CD14-positive monocyte (primary cell): ENCODE measurements at regions not wholly inside any gene's neighbourhood (a gene's known extent, or its start where the extent isn't known, plus 50 kb on each side); places are given as distances from the start of the nearest gene placed in this dataset.

Experiments
- DNase-seq, 3 donors: peaks; one replicate each; pipeline ENCODE4 v3.0.0-alpha.2; 2011 to 2022
- H2AFZ ChIP-seq: 2 replicates; pipeline ENCODE4 v1.6.0; 2012; ENCODE audit warnings: mild to moderate bottlenecking, low read depth, low read length, inconsistent platforms; ENCODE audit not compliant: insufficient read depth, poor library complexity, severe bottlenecking
- H3K27ac ChIP-seq, 2 donors: 1 replicate in 1 of 2; 2 replicates in 1 of 2; pipeline ENCODE4 v1.5.1; 2012 to 2013; ENCODE audit warnings: low read length in 2 of 2, control low read depth in 1 of 2, inconsistent platforms in 1 of 2, low read depth in 1 of 2, mild to moderate bottlenecking in 1 of 2
- H3K27me3 ChIP-seq, 2 donors: one replicate each; pipeline versions ENCODE4 v1.6.0 to v1.6.1; 2011 to 2013; ENCODE audit warnings: low read length in 2 of 2; ENCODE audit not compliant: control insufficient read depth in 2 of 2, insufficient read depth in 2 of 2
- H3K36me3 ChIP-seq, 2 donors: replicated peaks in 1 of 2; 1 replicate in 1 of 2; 2 replicates in 1 of 2; pipeline versions ENCODE4 v1.5.1 to v1.6.1; 2012 to 2013; ENCODE audit warnings: low read length in 2 of 2, control low read depth in 1 of 2, inconsistent platforms in 1 of 2, mild to moderate bottlenecking in 1 of 2; ENCODE audit not compliant: insufficient read depth in 2 of 2, control insufficient read depth in 1 of 2
- H3K4me1 ChIP-seq, 2 donors: 1 replicate in 1 of 2; 2 replicates in 1 of 2; pipeline versions ENCODE4 v1.5.1 to v1.6.1; 2012 to 2013; ENCODE audit warnings: low read length in 2 of 2, control low read depth in 1 of 2, inconsistent platforms in 1 of 2, mild to moderate bottlenecking in 1 of 2, moderate library complexity in 1 of 2; ENCODE audit not compliant: insufficient read depth in 2 of 2, control insufficient read depth in 1 of 2
- H3K4me2 ChIP-seq: replicated peaks from 2 replicates; pipeline ENCODE3; 2012; ENCODE audit warnings: low read length, moderate library complexity, mild to moderate bottlenecking; ENCODE audit not compliant: poor library complexity, severe bottlenecking; ENCODE audit errors: extremely low read depth
- H3K4me3 ChIP-seq, 3 experiments: fragments of 200-600 bp in 1 of 3; sonication (generic) in 1 of 3; replicated peaks in 1 of 3; 1 replicate in 2 of 3; 2 replicates in 1 of 3; pipeline ENCODE4 v1.5.1; 2011 to 2013; ENCODE audit warnings: low read length in 3 of 3, mild to moderate bottlenecking in 3 of 3, control low read depth in 2 of 3, low read depth in 2 of 3, inconsistent platforms in 1 of 3, moderate library complexity in 1 of 3
- H3K79me2 ChIP-seq: 2 replicates; pipeline ENCODE4 v1.6.0; 2012; ENCODE audit warnings: mild to moderate bottlenecking, control low read depth, inconsistent platforms, low read length, moderate library complexity; ENCODE audit not compliant: insufficient read depth
- H3K9ac ChIP-seq: 2 replicates; pipeline ENCODE4 v1.6.0; 2017; ENCODE audit warnings: low read length, mild to moderate bottlenecking; ENCODE audit not compliant: insufficient read depth, poor library complexity, severe bottlenecking
- H3K9me3 ChIP-seq, 2 donors: replicated peaks in 1 of 2; 1 replicate in 1 of 2; 2 replicates in 1 of 2; pipeline versions ENCODE4 v1.5.1 to v1.6.1; 2012 to 2013; ENCODE audit warnings: low read length in 2 of 2, control low read depth in 1 of 2; ENCODE audit not compliant: control insufficient read depth in 1 of 2, insufficient read depth in 1 of 2
- H4K20me1 ChIP-seq: 2 replicates; pipeline ENCODE4 v1.6.0; 2012; ENCODE audit warnings: mild to moderate bottlenecking, low read length, control low read depth, moderate library complexity; ENCODE audit not compliant: insufficient read depth
- H3K27ac Mint-ChIP-seq, 7 donors: one replicate each; pipeline ENCODE4 v1.8.0; 2020; ENCODE audit warnings: mild to moderate bottlenecking in 7 of 7, mixed read lengths in 7 of 7, moderate library complexity in 6 of 7, inconsistent platforms in 2 of 7
- H3K27me3 Mint-ChIP-seq, 3 donors: one replicate each; pipeline ENCODE4 v1.8.0; 2021 to 2022; ENCODE audit warnings: low read depth in 3 of 3, mild to moderate bottlenecking in 3 of 3, mixed read lengths in 3 of 3, moderate library complexity in 3 of 3, inconsistent platforms in 1 of 3
- H3K36me3 Mint-ChIP-seq, 2 donors: one replicate each; pipeline ENCODE4 v1.8.0; 2020; ENCODE audit warnings: mixed read lengths in 2 of 2, inconsistent platforms in 1 of 2, mild to moderate bottlenecking in 1 of 2
- H3K4me1 Mint-ChIP-seq: one replicate; pipeline ENCODE4 v1.8.0; 2020; ENCODE audit warnings: mild to moderate bottlenecking, mixed read lengths
- H3K4me3 Mint-ChIP-seq, 2 donors: one replicate each; pipeline ENCODE4 v1.8.0; 2020; ENCODE audit warnings: mild to moderate bottlenecking in 2 of 2, mixed read lengths in 2 of 2, moderate library complexity in 1 of 2
- H3K9me3 Mint-ChIP-seq, 7 donors: one replicate each; pipeline ENCODE4 v1.8.0; 2020 to 2022; ENCODE audit warnings: mixed read lengths in 7 of 7, mild to moderate bottlenecking in 6 of 7, moderate library complexity in 6 of 7, inconsistent platforms in 2 of 7
- CTCF ChIP-seq: fragments of 200-600 bp; IDR thresholded peaks from one replicate; pipeline ENCODE4 v1.8.0; 2022; ENCODE audit warnings: antibody characterized with exemption, mild to moderate bottlenecking
- WGBS: methylation state at CpG from one replicate; pipeline ENCODE4 v1.1.5; 2013; ENCODE audit warnings: missing lambda C conversion rate; ENCODE audit not compliant: insufficient coverage; 5-methylcytosine and 5-hydroxymethylcytosine counted together
- intact Hi-C, 2 donors: fragments of 100-400 bp; cut with micrococcal nuclease; formaldehyde crosslinking; loops; one replicate each; pipeline versions ENCODE4 v1.15.0 to v1.15.1; 2023

DNA sequence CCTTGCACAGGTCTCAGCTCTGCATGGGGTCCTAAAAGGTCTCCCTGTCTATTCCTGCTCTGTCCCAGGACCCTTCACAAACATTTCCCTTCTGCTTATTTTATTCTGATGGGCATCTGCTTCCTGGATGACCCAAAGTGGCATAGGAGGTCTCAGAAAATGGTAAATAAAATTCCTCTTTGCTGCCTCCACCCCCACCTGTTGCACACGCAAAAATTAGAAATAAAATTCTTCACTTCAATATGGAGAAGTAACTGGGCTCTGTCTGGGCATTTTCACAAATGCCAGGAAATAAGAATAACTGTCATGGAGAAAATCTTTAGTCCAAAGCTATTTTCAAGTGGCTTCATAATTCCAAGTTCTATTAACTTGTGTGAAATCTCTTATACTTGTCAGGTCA is 106.6 kb upstream of the MAP1B start:
- H3K9me3 Mint-ChIP-seq, result peaks cover 0 to 11% (median 3%) of the 10 kb centered on the region in 7 donors
- intact Hi-C loops, result no loop called here
- no peak overlapping the region for H3K27ac Mint-ChIP-seq
- Histone ChIP-seq H2AFZ (no peak overlapping the region), H3K36me3 (no peaks in the 10 kb centered on the region), H3K79me2 (no peaks in the 10 kb centered on the region), H3K9me3 (peaks cover 0 to 2% of the 10 kb centered on the region in 2 donors), H3K4me3 (no peak overlapping the region), H3K27ac (no peak overlapping the region), H4K20me1 (no peaks in the 10 kb centered on the region), H3K4me2 (no peak overlapping the region), H3K9ac (no peak overlapping the region), H3K27me3 (no peaks in the 10 kb centered on the region), H3K4me1 (no peaks in the 10 kb centered on the region)
- H3K36me3 Mint-ChIP-seq, result no peaks in the 10 kb centered on the region
- H3K4me1 Mint-ChIP-seq, result no peaks in the 10 kb centered on the region
- no peak for TF ChIP-seq CTCF
- WGBS, result no CpG with 5 or more reads among the region's 1 CpG
- H3K4me3 Mint-ChIP-seq, result no peak overlapping the region
- no peak for DNase-seq
- peaks cover 2 to 7% (median 4%) of the 10 kb centered on the region in 3 donors for H3K27me3 Mint-ChIP-seq

- no peaks in the 10 kb centered on the region for H3K9me3 ChIP-seq
- H3K27ac Mint-ChIP-seq, result no peak overlapping the region
- H3K4me3 ChIP-seq, result no peak overlapping the region
- no peaks in the 10 kb centered on the region for H3K36me3 Mint-ChIP-seq
- DNase-seq, result no peak
- peaks cover 0 to 6% (median 0%) of the 10 kb centered on the region in 7 donors for H3K9me3 Mint-ChIP-seq
- no peaks in the 10 kb centered on the region for H3K4me1 Mint-ChIP-seq
- no peak for TF ChIP-seq CTCF
- no peak overlapping the region for H3K4me3 Mint-ChIP-seq
- no peaks in the 10 kb centered on the region for H3K27me3 ChIP-seq
- H3K36me3 ChIP-seq, result no peaks in the 10 kb centered on the region
- no peak overlapping the region for H3K9ac ChIP-seq
- H3K79me2 ChIP-seq, result no peaks in the 10 kb centered on the region
- no peak overlapping the region for H3K4me2 ChIP-seq
- peaks cover 1 to 12% (median 2%) of the 10 kb centered on the region in 3 donors for H3K27me3 Mint-ChIP-seq
- H3K4me1 ChIP-seq, result no peaks in the 10 kb centered on the region
- intact Hi-C loops, result no loop called here
- no peak overlapping the region for H2AFZ ChIP-seq
- H3K27ac ChIP-seq, result no peak overlapping the region
- H4K20me1 ChIP-seq, result no peaks in the 10 kb centered on the region
These were observed 101.6 kb upstream of the MAP1B start for GRCh38 chr5:72005671-72006070.
